Vagina (tissue), 2 donors: ENCODE measurements at regions not wholly inside any gene's neighbourhood (a gene's known extent, or its start where the extent isn't known, plus 50 kb on each side); places are given as distances from the start of the nearest gene placed in this dataset.

Experiments used
- DNase-seq, 2 donors: peaks; one replicate each; pipeline ENCODE4 v3.0.0-alpha.2; 2017; ENCODE audit errors: extremely low spot score in 2 of 2
- H3K27ac ChIP-seq: fragments of 200-600 bp; sonication (generic); one replicate; pipeline ENCODE4 v1.5.1; 2019
- H3K27me3 ChIP-seq: fragments of 200-600 bp; sonication (generic); one replicate; pipeline ENCODE4 v1.5.1; 2019
- H3K36me3 ChIP-seq, 2 donors: fragments of 200-600 bp; sonication (generic); one replicate each; pipeline ENCODE4 v1.5.1; 2017 to 2019
- H3K4me1 ChIP-seq: fragments of 200-600 bp; sonication (generic); one replicate; pipeline ENCODE4 v1.5.1; 2019
- H3K4me3 ChIP-seq, 2 donors: fragments of 200-600 bp; sonication (generic); 1 replicate in 1 of 2; 2 replicates in 1 of 2; pipeline ENCODE4 v1.5.1; 2016 to 2019
- H3K9me3 ChIP-seq: fragments of 200-600 bp; sonication (generic); one replicate; pipeline ENCODE4 v1.5.1; 2019
- CTCF ChIP-seq, 3 experiments: fragments of 450-650 bp in 2 of 3; fragments of 200-600 bp in 1 of 3; sonication (generic) in 1 of 3; IDR thresholded peaks; one replicate each; pipeline ENCODE4 v1.5.1; 2017 to 2019; ENCODE audit warnings: antibody characterized with exemption in 3 of 3, mild to moderate bottlenecking in 2 of 3, moderate library complexity in 2 of 3
- POLR2A ChIP-seq, 2 donors: fragments of 450-650 bp; IDR thresholded peaks; one replicate each; pipeline ENCODE4 v1.6.1; 2017; ENCODE audit warnings: antibody characterized with exemption in 2 of 2, mild to moderate bottlenecking in 2 of 2, moderate library complexity in 2 of 2
- POLR2AphosphoS5 ChIP-seq, 2 donors: sonication (generic); formaldehyde crosslinking; IDR thresholded peaks; one replicate each; pipeline ENCODE4 v1.9.0; 2017; ENCODE audit warnings: antibody characterized with exemption in 2 of 2, mild to moderate bottlenecking in 2 of 2, low read depth in 1 of 2; ENCODE audit not compliant: insufficient read depth in 1 of 2
- intact Hi-C: fragments of 100-400 bp; cut with DNase I; formaldehyde crosslinking; loops from one replicate; pipeline ENCODE4 v1.15.1; 2023

DNA sequence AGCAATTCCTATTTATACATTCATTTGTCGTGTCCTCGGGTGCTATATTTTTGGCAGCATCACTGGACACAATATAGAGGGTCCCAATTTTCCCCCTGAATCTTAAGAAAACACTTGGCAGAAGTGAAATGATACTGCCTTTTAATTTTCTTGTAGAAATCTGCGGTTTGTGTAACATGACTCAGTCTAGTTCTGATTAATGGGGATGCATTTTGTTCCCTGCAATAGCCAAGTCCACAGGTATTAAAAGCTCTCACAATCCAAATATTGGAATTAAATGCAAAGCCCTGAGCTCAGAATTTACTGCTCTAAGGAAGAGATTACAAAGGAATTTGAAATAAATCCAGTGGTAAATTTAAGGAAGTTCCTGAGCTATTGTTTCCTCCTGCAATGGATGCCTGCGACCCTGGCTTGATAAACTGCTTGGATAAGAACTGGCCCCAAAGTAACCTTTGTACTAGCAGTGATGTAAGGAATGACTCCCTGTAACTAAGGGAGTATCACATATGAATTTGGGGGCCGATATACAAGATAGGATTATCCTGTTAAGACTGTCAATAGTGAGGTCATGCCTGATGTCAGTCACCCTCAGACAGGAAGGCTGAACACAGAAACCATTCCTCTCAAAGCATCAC is 349.7 kb upstream of the C1orf87 start:
- TF ChIP-seq CTCF (IDR thresholded peaks at IDR 0.05): no peak
- TF ChIP-seq POLR2A (IDR thresholded peaks at IDR 0.05): no peak
- no peak for TF ChIP-seq POLR2AphosphoS5 (IDR thresholded peaks at IDR 0.05; ENCODE audit: insufficient read depth in 1 of 2, low read depth in 1 of 2)
- no peak overlapping the region for H3K4me3 ChIP-seq
- H3K27me3 ChIP-seq: no peaks in the 10 kb centered on the region
- H3K9me3 ChIP-seq: no peaks in the 10 kb centered on the region
- H3K36me3 ChIP-seq: no peaks in the 10 kb centered on the region
- no peak overlapping the region for H3K27ac ChIP-seq
- DNase-seq: no peak
- H3K4me1 ChIP-seq: no peaks in the 10 kb centered on the region
- intact Hi-C loops: no loop called here

DNA sequence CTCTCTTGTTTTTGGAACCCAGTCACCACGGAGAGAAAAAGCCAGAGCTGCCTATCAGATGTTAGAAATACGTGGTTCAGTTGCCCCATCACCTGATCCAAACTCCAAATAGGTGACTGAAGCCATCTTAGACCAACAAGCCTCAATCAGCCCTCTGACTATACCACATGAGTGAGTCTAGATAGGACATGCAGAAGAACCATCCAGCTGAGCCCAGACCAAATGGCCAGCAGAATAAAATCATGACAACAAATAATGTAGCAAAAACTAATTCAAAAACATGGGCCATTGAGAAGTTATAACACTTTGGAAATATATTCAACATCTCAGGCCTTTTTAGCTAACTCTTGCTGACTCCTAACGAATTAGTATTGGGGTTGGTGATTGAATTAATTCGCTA is 348.4 kb upstream of the C1orf87 start:
- no peaks in the 10 kb centered on the region for H3K9me3 ChIP-seq
- intact Hi-C loops: no loop called here
- H3K4me3 ChIP-seq: no peak overlapping the region
- no peaks in the 10 kb centered on the region for H3K27me3 ChIP-seq
- H3K27ac ChIP-seq: no peak overlapping the region
- TF ChIP-seq CTCF (IDR thresholded peaks at IDR 0.05) (no peak), POLR2AphosphoS5 (IDR thresholded peaks at IDR 0.05; ENCODE audit: insufficient read depth in 1 of 2, low read depth in 1 of 2) (no peak), POLR2A (IDR thresholded peaks at IDR 0.05) (no peak)
- no peak for DNase-seq
- no peaks in the 10 kb centered on the region for H3K36me3 ChIP-seq
- H3K4me1 ChIP-seq: no peaks in the 10 kb centered on the region

DNA sequence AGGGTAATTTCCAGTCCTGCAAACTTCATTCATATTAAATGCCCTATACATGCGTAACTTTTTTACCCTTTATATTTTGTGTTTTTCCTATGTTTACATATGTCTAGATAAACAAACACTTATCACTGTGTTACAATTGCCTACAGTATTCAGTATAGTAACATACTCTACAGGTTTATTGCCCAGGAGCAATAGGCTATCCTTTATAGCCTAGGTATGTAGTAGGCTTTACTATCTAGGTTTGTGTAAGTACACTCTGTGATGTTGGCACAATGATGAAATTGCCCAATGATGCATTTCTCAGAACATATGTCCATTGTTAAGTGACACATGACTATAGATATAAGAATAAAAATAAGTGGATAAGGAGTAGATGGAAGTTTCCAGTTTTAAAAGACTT is 345.5 kb upstream of the C1orf87 start:
- H3K4me3 ChIP-seq: no peak overlapping the region
- no peaks in the 10 kb centered on the region for H3K9me3 ChIP-seq
- DNase-seq: no peak
- no peaks in the 10 kb centered on the region for H3K27me3 ChIP-seq
- no peak overlapping the region for H3K27ac ChIP-seq
- no peaks in the 10 kb centered on the region for H3K4me1 ChIP-seq
- H3K36me3 ChIP-seq: no peaks in the 10 kb centered on the region
- no peak for TF ChIP-seq CTCF (IDR thresholded peaks at IDR 0.05)
- intact Hi-C loops: no loop called here

DNA sequence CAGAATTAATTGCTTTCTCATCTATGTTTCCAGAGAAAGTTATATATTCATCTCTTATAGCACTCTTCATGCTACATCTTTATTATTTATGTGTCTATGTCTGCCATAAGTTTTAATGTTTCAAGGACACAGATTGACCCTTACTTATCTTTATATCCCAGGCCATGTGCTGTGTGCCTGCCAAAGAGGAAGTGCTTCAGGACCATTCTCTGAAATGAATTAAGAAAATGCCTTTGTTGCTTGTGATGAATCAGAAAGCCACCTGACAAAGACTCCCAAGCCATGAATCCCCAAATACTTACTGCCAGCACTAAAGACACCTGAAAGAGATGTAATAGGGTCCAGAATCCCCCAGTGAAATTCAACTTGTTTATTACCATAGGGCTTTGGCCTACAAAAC is 342.1 kb upstream of the C1orf87 start:
- Histone ChIP-seq H3K27ac (no peak overlapping the region), H3K4me3 (no peak overlapping the region), H3K4me1 (no peaks in the 10 kb centered on the region), H3K36me3 (no peaks in the 10 kb centered on the region), H3K27me3 (no peaks in the 10 kb centered on the region), H3K9me3 (no peaks in the 10 kb centered on the region)
- TF ChIP-seq POLR2A (IDR thresholded peaks at IDR 0.05) (no peak), POLR2AphosphoS5 (IDR thresholded peaks at IDR 0.05; ENCODE audit: insufficient read depth in 1 of 2, low read depth in 1 of 2) (no peak), CTCF (IDR thresholded peaks at IDR 0.05) (no peak)
- intact Hi-C loops: no loop called here
- no peak for DNase-seq

- DNase-seq: no peak
- intact Hi-C loops: no loop called here
- H3K36me3 ChIP-seq: no peaks in the 10 kb centered on the region
- TF ChIP-seq POLR2A (IDR thresholded peaks at IDR 0.05) (no peak), POLR2AphosphoS5 (IDR thresholded peaks at IDR 0.05; ENCODE audit: insufficient read depth in 1 of 2, low read depth in 1 of 2) (no peak), CTCF (IDR thresholded peaks at IDR 0.05) (no peak)
- H3K9me3 ChIP-seq: no peaks in the 10 kb centered on the region
- H3K27me3 ChIP-seq: no peaks in the 10 kb centered on the region
- H3K4me1 ChIP-seq: no peaks in the 10 kb centered on the region
- H3K27ac ChIP-seq: no peak overlapping the region
- no peak overlapping the region for H3K4me3 ChIP-seq
These were observed 339.5 kb upstream of the C1orf87 start for GRCh38 chr1:60413091-60413490.
